ENCODE measurements at regions not wholly inside any gene's neighbourhood (a gene's known extent, or its start where the extent isn't known, plus 50 kb on each side); places are given as distances from the start of the nearest gene placed in this dataset.

DNA sequence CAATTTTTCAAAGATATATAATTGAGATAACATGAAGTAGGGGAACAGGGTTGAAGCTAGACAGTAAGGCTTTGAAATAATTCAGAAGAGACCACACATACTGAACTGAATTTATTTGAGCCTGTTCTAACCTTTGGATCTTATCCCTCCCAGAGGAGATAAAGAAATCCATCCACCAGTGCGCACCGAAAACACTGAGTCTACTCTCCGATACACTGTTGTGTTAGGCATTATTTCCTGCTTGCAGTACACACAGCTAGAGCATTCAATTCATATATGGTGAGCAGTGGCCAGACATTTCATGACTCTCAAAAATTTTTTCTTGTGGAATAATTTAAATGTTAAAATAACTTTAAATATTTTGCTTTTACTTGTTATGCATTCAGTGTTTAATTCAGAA, 342.7 kb downstream of the GPD2 start:
- TF ChIP-seq POLR2A (IDR thresholded peaks at IDR 0.05) = no peak
- TF ChIP-seq POLR2AphosphoS5 (IDR thresholded peaks at IDR 0.05) = no peak
- TF ChIP-seq, protein P1, sequence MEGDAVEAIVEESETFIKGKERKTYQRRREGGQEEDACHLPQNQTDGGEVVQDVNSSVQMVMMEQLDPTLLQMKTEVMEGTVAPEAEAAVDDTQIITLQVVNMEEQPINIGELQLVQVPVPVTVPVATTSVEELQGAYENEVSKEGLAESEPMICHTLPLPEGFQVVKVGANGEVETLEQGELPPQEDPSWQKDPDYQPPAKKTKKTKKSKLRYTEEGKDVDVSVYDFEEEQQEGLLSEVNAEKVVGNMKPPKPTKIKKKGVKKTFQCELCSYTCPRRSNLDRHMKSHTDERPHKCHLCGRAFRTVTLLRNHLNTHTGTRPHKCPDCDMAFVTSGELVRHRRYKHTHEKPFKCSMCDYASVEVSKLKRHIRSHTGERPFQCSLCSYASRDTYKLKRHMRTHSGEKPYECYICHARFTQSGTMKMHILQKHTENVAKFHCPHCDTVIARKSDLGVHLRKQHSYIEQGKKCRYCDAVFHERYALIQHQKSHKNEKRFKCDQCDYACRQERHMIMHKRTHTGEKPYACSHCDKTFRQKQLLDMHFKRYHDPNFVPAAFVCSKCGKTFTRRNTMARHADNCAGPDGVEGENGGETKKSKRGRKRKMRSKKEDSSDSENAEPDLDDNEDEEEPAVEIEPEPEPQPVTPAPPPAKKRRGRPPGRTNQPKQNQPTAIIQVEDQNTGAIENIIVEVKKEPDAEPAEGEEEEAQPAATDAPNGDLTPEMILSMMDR (IDR thresholded peaks at IDR 0.05) = no peak
- no peak for TF ChIP-seq EP300 (IDR thresholded peaks at IDR 0.05)

Data from sigmoid colon (tissue), 4 donors.